Nephron progenitor cell (in vitro differentiated cells): ENCODE measurements at regions not wholly inside any gene's neighbourhood (a gene's known extent, or its start where the extent isn't known, plus 50 kb on each side); places are given as distances from the start of the nearest gene placed in this dataset.

Experiments
- DNase-seq: peaks from one replicate; pipeline ENCODE4 v3.0.0; 2021
- H3K27ac Mint-ChIP-seq: 2 replicates; pipeline ENCODE4 v1.8.0; 2021; ENCODE audit warnings: mild to moderate bottlenecking, moderate library complexity, mixed read lengths
- H3K27me3 Mint-ChIP-seq: 2 replicates; pipeline ENCODE4 v1.8.0; 2021; ENCODE audit warnings: mild to moderate bottlenecking, low read depth, mixed read lengths; ENCODE audit not compliant: poor library complexity
- H3K36me3 Mint-ChIP-seq: 2 replicates; pipeline ENCODE4 v1.8.0; 2021; ENCODE audit warnings: low read depth, mixed read lengths
- H3K4me1 Mint-ChIP-seq: 2 replicates; pipeline ENCODE4 v1.8.0; 2021; ENCODE audit warnings: mixed read lengths
- H3K4me3 Mint-ChIP-seq: 2 replicates; pipeline ENCODE4 v1.8.0; 2021; ENCODE audit warnings: mild to moderate bottlenecking, moderate library complexity, mixed read lengths
- H3K9me3 Mint-ChIP-seq: 2 replicates; pipeline ENCODE4 v1.8.0; 2021; ENCODE audit warnings: mild to moderate bottlenecking, moderate library complexity, mixed read lengths
- CTCF ChIP-seq: fragments of 200-600 bp; sonication (generic); IDR thresholded peaks from 2 replicates; pipeline ENCODE4 v1.5.0; 2021; ENCODE audit warnings: antibody characterized with exemption

- Mint-ChIP-seq H3K9me3 (no peaks in the 10 kb centered on the region), H3K27ac (no peak overlapping the region), H3K4me3 (no peak overlapping the region), H3K36me3 (no peaks in the 10 kb centered on the region), H3K4me1 (peaks cover 11% of the 10 kb centered on the region), H3K27me3 (no peaks in the 10 kb centered on the region)
- TF ChIP-seq CTCF: no peak
- DNase-seq: no peak
These were observed 55.8 kb upstream of the PDZRN3 start for GRCh38 chr3:73680391-73681095.

GRCh38 chr3:73677336-73678024 is 52.7 kb upstream of the PDZRN3 start:
- DNase-seq: no peak
- Mint-ChIP-seq H3K27me3 (no peaks in the 10 kb centered on the region), H3K9me3 (no peaks in the 10 kb centered on the region), H3K4me3 (no peak overlapping the region), H3K27ac (no peak overlapping the region), H3K4me1 (peaks cover 30% of the 10 kb centered on the region), H3K36me3 (no peaks in the 10 kb centered on the region)
- TF ChIP-seq CTCF: no peak
